H1 (cell line): ENCODE measurements at regions not wholly inside any gene's neighbourhood (a gene's known extent, or its start where the extent isn't known, plus 50 kb on each side); places are given as distances from the start of the nearest gene placed in this dataset.

ENCODE experiments used
- CTCF ChIA-PET: fragments of 300-600 bp; sonication (Branson Sonifier 250); formaldehyde crosslinking; loops from one replicate; lab custom pipeline; 2021; ENCODE audit not compliant: partially characterized antibody; lab: Charles Lee
- POLR2A ChIA-PET: fragments of 300-600 bp; sonication (Branson Sonifier 250); formaldehyde crosslinking; loops from one replicate; lab custom pipeline; 2021; ENCODE audit warnings: inconsistent platforms; ENCODE audit not compliant: partially characterized antibody; lab: Charles Lee
- DNase-seq, 2 experiments: peaks; one replicate each; pipeline versions ENCODE4 v3.0.0 to v3.0.0-alpha.2; 2010 to 2022; ENCODE audit warnings: low spot score in 2 of 2, low read depth in 1 of 2, mixed read lengths in 1 of 2
- FAIRE-seq: peaks from 2 replicates; lab custom pipeline; 2011; peaks lifted over from hg19 to GRCh38; lab: Jason Lieb, UNC
- H2AFZ ChIP-seq: 2 replicates; pipeline ENCODE4 v1.8.1; 2012; ENCODE audit warnings: low read length, inconsistent platforms
- H2AK5ac ChIP-seq: 2 replicates; pipeline ENCODE4 v1.6.1; 2013; ENCODE audit warnings: low read depth, low read length
- H2BK120ac ChIP-seq: replicated peaks from 2 replicates; pipeline ENCODE3; 2013; ENCODE audit warnings: low read depth, low read length, inconsistent platforms
- H2BK12ac ChIP-seq: 2 replicates; pipeline ENCODE4 v1.6.1; 2013; ENCODE audit warnings: low read depth, low read length
- H2BK15ac ChIP-seq: 2 replicates; pipeline ENCODE4 v1.6.1; 2013; ENCODE audit warnings: low read length
- H2BK20ac ChIP-seq: 2 replicates; pipeline ENCODE4 v1.6.1; 2013; ENCODE audit warnings: low read length
- H2BK5ac ChIP-seq: 2 replicates; pipeline ENCODE4 v1.6.1; 2013; ENCODE audit warnings: low read depth, low read length
- H3K14ac ChIP-seq: 2 replicates; pipeline ENCODE4 v1.6.1; 2013; ENCODE audit warnings: inconsistent platforms; ENCODE audit not compliant: insufficient read length
- H3K18ac ChIP-seq: 2 replicates; pipeline ENCODE4 v1.6.1; 2013; ENCODE audit warnings: low read length; ENCODE audit errors: extremely low read depth
- H3K23ac ChIP-seq: 2 replicates; pipeline ENCODE4 v1.6.1; 2013; ENCODE audit warnings: inconsistent platforms; ENCODE audit not compliant: insufficient read length
- H3K23me2 ChIP-seq: 2 replicates; pipeline ENCODE4 v1.6.1; 2013; ENCODE audit warnings: low read depth, low read length
- H3K27ac ChIP-seq: 2 replicates; pipeline ENCODE4 v1.6.1; 2011; ENCODE audit warnings: low read depth, low read length, inconsistent platforms
- H3K27me3 ChIP-seq, 4 experiments: replicated peaks in 1 of 4; 1 replicate in 1 of 4; 2 replicates in 3 of 4; pipeline versions ENCODE4 v1.6.1 to v1.8.1; 2011 to 2013; ENCODE audit warnings: low read length in 3 of 4, mild to moderate bottlenecking in 3 of 4, inconsistent platforms in 2 of 4, mixed read lengths in 2 of 4, moderate library complexity in 1 of 4; ENCODE audit not compliant: control insufficient read depth in 3 of 4, insufficient read depth in 3 of 4; ENCODE audit errors: extremely low read depth in 1 of 4
- H3K36me3 ChIP-seq, 4 experiments: 2 replicates each; pipeline versions ENCODE4 v1.6.1 to v1.8.1; 2011 to 2013; ENCODE audit warnings: mild to moderate bottlenecking in 4 of 4, low read length in 3 of 4, moderate library complexity in 2 of 4, control low read depth in 1 of 4, inconsistent platforms in 1 of 4; ENCODE audit not compliant: insufficient read depth in 4 of 4, control insufficient read depth in 2 of 4
- H3K4ac ChIP-seq: replicated peaks from 2 replicates; pipeline ENCODE3; 2013; ENCODE audit warnings: low read length, low read depth, mixed read lengths, inconsistent platforms; ENCODE audit not compliant: insufficient read length
- H3K4me1 ChIP-seq, 4 experiments: replicated peaks in 1 of 4; 1 replicate in 1 of 4; 2 replicates in 3 of 4; pipeline versions ENCODE4 v1.6.1 to v1.8.1; 2011 to 2013; ENCODE audit warnings: low read length in 3 of 4, inconsistent platforms in 2 of 4, mixed read lengths in 1 of 4; ENCODE audit not compliant: insufficient read depth in 4 of 4, control insufficient read depth in 3 of 4
- H3K4me2 ChIP-seq, 2 experiments: 2 replicates each; pipeline versions ENCODE4 v1.6.1 to v1.8.1; 2011 to 2013; ENCODE audit warnings: low read depth in 2 of 2, low read length in 2 of 2, control low read depth in 1 of 2, inconsistent platforms in 1 of 2, mild to moderate bottlenecking in 1 of 2; ENCODE audit not compliant: insufficient read depth in 1 of 2
- H3K4me3 ChIP-seq, 4 experiments: fragments of 200-600, 300-600 bp in 1 of 4; sonication (generic), shearing (Covaris generic), sonication (Bioruptor Twin) in 1 of 4; 2 replicates each; pipeline versions ENCODE4 v1.5.1 to v1.8.1; 2011 to 2016; ENCODE audit warnings: low read length in 4 of 4, low read depth in 3 of 4, control low read depth in 2 of 4, inconsistent platforms in 2 of 4, mild to moderate bottlenecking in 2 of 4, mixed read lengths in 1 of 4, moderate library complexity in 1 of 4; ENCODE audit not compliant: insufficient read depth in 2 of 4; ENCODE audit errors: extremely low read depth in 1 of 4
- H3K56ac ChIP-seq: replicated peaks from 2 replicates; pipeline ENCODE3; 2013; ENCODE audit warnings: low read depth, mild to moderate bottlenecking, mixed read lengths, low read length, inconsistent platforms; ENCODE audit not compliant: insufficient read length
- H3K79me1 ChIP-seq: 2 replicates; pipeline ENCODE4 v1.6.1; 2013; ENCODE audit warnings: low read depth, low read length, control low read depth
- H3K79me2 ChIP-seq, 2 experiments: 2 replicates each; pipeline versions ENCODE4 v1.6.1 to v1.8.1; 2012 to 2013; ENCODE audit warnings: low read length in 2 of 2, mild to moderate bottlenecking in 2 of 2, inconsistent platforms in 1 of 2; ENCODE audit not compliant: insufficient read depth in 2 of 2, control insufficient read depth in 1 of 2
- H3K9ac ChIP-seq, 4 experiments: replicated peaks in 1 of 4; 1 replicate in 1 of 4; 2 replicates in 3 of 4; pipeline versions ENCODE4 v1.6.1 to v1.8.1; 2011 to 2013; ENCODE audit warnings: low read depth in 3 of 4, low read length in 3 of 4, control low read depth in 2 of 4, mild to moderate bottlenecking in 2 of 4, moderate library complexity in 2 of 4, inconsistent platforms in 1 of 4; ENCODE audit errors: extremely low read depth in 1 of 4
- H3K9me3 ChIP-seq, 2 experiments: 2 replicates each; pipeline versions ENCODE4 v1.6.1 to v1.8.1; 2012 to 2013; ENCODE audit warnings: mild to moderate bottlenecking in 2 of 2, moderate library complexity in 2 of 2, control low read depth in 1 of 2, inconsistent platforms in 1 of 2, low read depth in 1 of 2, low read length in 1 of 2, mixed read lengths in 1 of 2; ENCODE audit not compliant: insufficient read depth in 2 of 2
- H4K20me1 ChIP-seq, 2 experiments: replicated peaks in 1 of 2; 2 replicates each; pipeline versions ENCODE3 to v1.8.1; 2011 to 2013; ENCODE audit warnings: inconsistent platforms in 2 of 2, low read length in 2 of 2, mild to moderate bottlenecking in 1 of 2; ENCODE audit not compliant: insufficient read depth in 2 of 2, control insufficient read depth in 1 of 2
- H4K5ac ChIP-seq: 2 replicates; pipeline ENCODE4 v1.6.1; 2013; ENCODE audit warnings: low read length, low read depth, mixed read lengths, inconsistent platforms; ENCODE audit not compliant: insufficient read length
- H4K8ac ChIP-seq: 2 replicates; pipeline ENCODE4 v1.8.0; 2013; ENCODE audit warnings: mild to moderate bottlenecking, moderate library complexity, low read length, inconsistent platforms; ENCODE audit not compliant: insufficient read depth; ENCODE audit errors: extremely low read depth
- H4K91ac ChIP-seq: replicated peaks from 2 replicates; pipeline ENCODE3; 2013; ENCODE audit warnings: low read length, mixed read lengths, inconsistent platforms; ENCODE audit not compliant: insufficient read length
- CBX8 ChIP-seq: fragments of 300-800, 300-1000 bp; sonication (generic); IDR thresholded peaks from 2 replicates; pipeline ENCODE4 v1.7.1; 2016; ENCODE audit warnings: low read depth, low read length, borderline replicate concordance
- CREB1 ChIP-seq: IDR thresholded peaks from 2 replicates; pipeline ENCODE4 v1.6.1; 2012; ENCODE audit warnings: inconsistent platforms
- CTCF ChIP-seq, 3 experiments: IDR thresholded peaks; 1 replicate in 2 of 3; 2 replicates in 1 of 3; pipeline versions ENCODE4 v1.5.1 to v1.6.1; 2011; ENCODE audit warnings: low read length in 3 of 3, mild to moderate bottlenecking in 3 of 3, inconsistent platforms in 2 of 3, low read depth in 1 of 3, moderate library complexity in 1 of 3; ENCODE audit not compliant: insufficient read depth in 1 of 3; ENCODE audit errors: control extremely low read depth in 1 of 3
- FOSL1 ChIP-seq: IDR thresholded peaks from 2 replicates; pipeline ENCODE4 v1.6.1; 2011; ENCODE audit warnings: mild to moderate bottlenecking, low read depth, low read length, moderate library complexity; ENCODE audit not compliant: insufficient read depth
- HDAC2 ChIP-seq, 2 experiments: fragments of 300-600 bp in 1 of 2; sonication (generic) in 1 of 2; IDR thresholded peaks; 2 replicates each; pipeline ENCODE4 v1.6.1; 2011 to 2012; ENCODE audit warnings: low read depth in 2 of 2, low read length in 2 of 2, mild to moderate bottlenecking in 2 of 2, moderate library complexity in 2 of 2, borderline replicate concordance in 1 of 2, inconsistent platforms in 1 of 2
- JUN ChIP-seq: IDR thresholded peaks from 2 replicates; pipeline ENCODE4 v1.6.1; 2011; ENCODE audit warnings: low read depth, mild to moderate bottlenecking, improper control_type of control experiment, low read length
- MAFK ChIP-seq: IDR thresholded peaks from 2 replicates; pipeline ENCODE4 v1.6.1; 2012; ENCODE audit warnings: low read depth, mild to moderate bottlenecking, improper control_type of control experiment, low read length
- NANOG ChIP-seq: IDR thresholded peaks from 2 replicates; pipeline ENCODE4 v1.6.1; 2011; ENCODE audit warnings: low read length, low read depth, mild to moderate bottlenecking, inconsistent platforms; ENCODE audit not compliant: insufficient read depth, poor library complexity, severe bottlenecking
- YY1 ChIP-seq: IDR thresholded peaks from 2 replicates; pipeline ENCODE4 v1.6.1; 2011; ENCODE audit warnings: low read depth, mild to moderate bottlenecking, low read length
- WGBS, 2 experiments: shearing (Covaris generic) in 1 of 2; methylation state at CpG; one replicate each; pipeline versions ENCODE4 v1.1.6 to v1.1.7; 2013 to 2015; ENCODE audit warnings: low lambda C conversion rate in 2 of 2, mixed read lengths in 2 of 2, inconsistent platforms in 1 of 2, low coverage in 1 of 2, missing lambda C conversion rate in 1 of 2; ENCODE audit not compliant: insufficient replicate concordance in 2 of 2, insufficient coverage in 1 of 2, insufficient read length in 1 of 2; ENCODE audit errors: extremely low coverage in 1 of 2, missing lambda C conversion rate in 1 of 2; 5-methylcytosine and 5-hydroxymethylcytosine counted together

- no peak overlapping the region for H3K4ac ChIP-seq
- H3K9ac ChIP-seq: no peak overlapping the region
- no peaks in the 10 kb centered on the region for H3K79me2 ChIP-seq
- H2BK20ac ChIP-seq: no peak overlapping the region
- H3K4me3 ChIP-seq: no peak overlapping the region
- no peaks in the 10 kb centered on the region for H3K4me1 ChIP-seq
- H3K14ac ChIP-seq: no peak overlapping the region
- H3K9me3 ChIP-seq: no peaks in the 10 kb centered on the region
- no peak overlapping the region for H4K5ac ChIP-seq
- H3K18ac ChIP-seq: no peak overlapping the region
- FAIRE-seq (no peak), DNase-seq (no peak)
- 90% methylated on average over 1 of the region's 1 CpG; no CpG with 5 or more reads in 1 of the 2 experiments for WGBS, 2 experiments
- CTCF ChIA-PET: interaction anchor here (0.6 kb wide), 1 partner anchor 12 kb away, joined by 3 read pairs; no protein-coding TSS in a partner anchor
- no peak overlapping the region for H4K91ac ChIP-seq
- no peak overlapping the region for H3K23ac ChIP-seq
- no peak overlapping the region for H3K4me2 ChIP-seq
- no peaks in the 10 kb centered on the region for H3K79me1 ChIP-seq
- no peak overlapping the region for H2AFZ ChIP-seq
- POLR2A ChIA-PET: no interaction called here
- H3K27ac ChIP-seq: no peak overlapping the region
- H3K23me2 ChIP-seq: no peaks in the 10 kb centered on the region
- no peak overlapping the region for H2BK5ac ChIP-seq
- TF ChIP-seq FOSL1 (no peak), CBX8 (no peak), CREB1 (no peak), MAFK (no peak), HDAC2 (IDR thresholded peaks at IDR 0.05; ENCODE audit: borderline replicate concordance in 1 of 2, low read depth in 2 of 2, low read length in 2 of 2) (no peak), YY1 (no peak), NANOG (no peak), CTCF (IDR thresholded peaks at IDR 0.05; ENCODE audit: control extremely low read depth in 1 of 3, insufficient read depth in 1 of 3, low read depth in 1 of 3, low read length in 3 of 3) (no peak), JUN (no peak)
- H2BK15ac ChIP-seq: no peak overlapping the region
- no peak overlapping the region for H4K8ac ChIP-seq
- H4K20me1 ChIP-seq: no peaks in the 10 kb centered on the region
- H3K36me3 ChIP-seq: no peaks in the 10 kb centered on the region
- no peak overlapping the region for H2BK120ac ChIP-seq
- H3K27me3 ChIP-seq: no peaks in the 10 kb centered on the region
- no peak overlapping the region for H2BK12ac ChIP-seq
- no peak overlapping the region for H3K56ac ChIP-seq
- H2AK5ac ChIP-seq: no peak overlapping the region
These were observed 393.6 kb downstream of the ZEB2 start for GRCh38 chr2:144126302-144126701.
